CD4-positive, alpha-beta T cell treated with Interleukin-2 at 100 ng/mL for 4 hours (primary cell): ENCODE measurements at regions not wholly inside any gene's neighbourhood (a gene's known extent, or its start where the extent isn't known, plus 50 kb on each side); places are given as distances from the start of the nearest gene placed in this dataset.
"Not testable (repeated sequence)": the region's sequence is repeated elsewhere in the genome, so short reads cannot be mapped to it uniquely, and the experiment has no call there.

Experiments
- DNase-seq: peaks from one replicate; pipeline ENCODE4 v3.0.0-alpha.2; 2020; ENCODE audit warnings: low spot score

- no peak for DNase-seq
Observed at GRCh38 chr19:28359431-28360414, 853.2 kb downstream of the UQCRFS1 start.

DNA sequence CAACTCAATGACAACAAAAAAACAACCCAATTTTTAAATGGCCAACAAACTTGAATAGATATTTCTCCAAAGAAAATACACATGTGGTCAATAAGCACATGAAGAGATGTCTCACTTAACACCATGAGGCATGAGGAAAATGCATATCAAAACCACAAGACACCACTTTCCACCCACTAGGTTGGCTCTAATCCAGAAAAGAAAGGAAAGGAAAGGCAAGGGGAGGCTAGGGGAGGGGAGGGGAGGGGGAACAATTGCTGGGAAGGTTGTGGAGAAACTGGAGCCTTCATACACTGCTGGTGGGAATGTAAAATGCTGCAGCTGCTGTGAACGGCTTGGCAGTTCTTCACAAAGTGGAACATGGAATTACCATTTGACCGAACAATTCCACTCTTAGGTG, 854.3 kb downstream of the UQCRFS1 start:
- no peak for DNase-seq

DNA sequence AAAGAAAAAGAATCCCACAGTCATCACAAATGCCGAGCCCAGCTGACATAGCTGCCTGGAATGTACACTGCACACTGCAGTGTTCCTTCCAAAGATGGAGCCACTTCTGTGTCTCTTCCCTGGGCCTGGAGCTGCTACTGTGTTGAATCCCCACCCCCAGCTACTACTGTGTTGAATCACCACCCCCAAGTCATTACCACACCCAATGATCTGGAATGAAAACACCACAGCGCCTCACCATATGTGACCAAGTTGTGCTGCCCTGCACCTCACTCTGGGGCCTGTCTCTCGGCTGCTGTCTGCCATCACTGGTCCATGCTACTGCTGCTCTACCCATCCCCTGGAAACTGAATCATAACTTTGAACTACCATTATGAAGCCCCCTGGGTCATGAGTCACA, 861.2 kb downstream of the UQCRFS1 start:
- no peak for DNase-seq

DNA sequence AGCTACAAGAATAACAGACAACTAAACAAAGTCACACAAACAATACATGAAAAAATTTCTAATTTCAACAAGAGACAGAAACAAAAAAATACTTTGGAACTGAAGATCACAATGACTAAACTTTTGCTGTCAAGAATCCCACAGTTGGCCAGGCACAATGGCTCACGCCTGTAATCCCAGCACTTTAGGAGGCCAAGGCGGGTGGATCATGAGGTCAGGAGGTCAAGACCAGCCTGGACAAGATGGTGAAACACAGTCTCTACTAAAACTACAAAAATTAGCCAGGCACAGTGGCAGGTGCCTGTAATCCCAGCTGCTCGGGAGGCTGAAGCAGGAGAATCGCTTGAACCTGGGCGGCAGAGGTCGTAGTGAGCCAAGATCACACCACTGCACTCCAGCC, 861.6 kb downstream of the UQCRFS1 start:
- DNase-seq: not testable (repeated sequence)

DNA sequence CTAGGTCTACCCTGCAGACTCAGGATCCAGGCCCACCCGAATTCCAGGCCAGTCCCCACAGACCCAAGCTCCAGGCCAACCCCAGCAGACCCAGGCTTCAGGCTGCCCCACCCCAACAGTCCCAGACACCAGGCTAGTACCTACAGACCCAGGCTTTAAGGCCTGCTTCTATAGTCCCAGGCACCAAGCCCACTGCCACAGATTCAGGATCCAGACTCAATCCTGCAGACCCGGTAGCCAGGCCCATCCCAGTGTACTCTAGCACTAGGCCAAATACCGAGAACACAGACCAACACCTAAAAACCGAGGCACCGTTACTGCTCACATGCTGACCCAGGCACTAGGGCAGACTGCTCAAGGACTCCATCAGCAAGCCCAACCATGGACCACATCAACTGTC, 862.3 kb downstream of the UQCRFS1 start:
- no peak for DNase-seq

DNA sequence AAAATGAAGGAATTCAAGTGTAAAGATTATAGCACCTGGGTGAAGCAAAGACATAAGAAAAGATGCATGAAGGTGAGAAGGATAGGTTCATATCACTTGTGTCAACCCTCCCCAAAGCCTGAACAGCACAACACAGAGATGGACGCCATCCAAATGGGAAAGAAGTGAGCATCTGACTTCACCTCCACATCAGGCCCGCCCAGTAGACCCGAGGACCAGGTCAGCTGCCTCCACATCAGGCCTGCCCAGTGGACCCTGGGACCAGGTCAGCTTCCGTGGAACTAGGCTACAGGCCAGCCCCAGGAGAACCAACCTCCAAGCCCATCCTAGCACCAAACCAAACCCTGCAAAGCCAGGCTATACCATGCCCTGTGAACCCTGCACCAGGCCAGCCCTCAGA, 862.9 kb downstream of the UQCRFS1 start:
- no peak for DNase-seq

- DNase-seq: no peak
Observed at GRCh38 chr19:28349604-28350003, 863.3 kb downstream of the UQCRFS1 start.

- DNase-seq: no peak
Observed at GRCh38 chr19:28345811-28346210, 867.1 kb downstream of the UQCRFS1 start.

- DNase-seq: no peak
Observed at GRCh38 chr19:28341810-28342350, 871.1 kb downstream of the UQCRFS1 start.

DNA sequence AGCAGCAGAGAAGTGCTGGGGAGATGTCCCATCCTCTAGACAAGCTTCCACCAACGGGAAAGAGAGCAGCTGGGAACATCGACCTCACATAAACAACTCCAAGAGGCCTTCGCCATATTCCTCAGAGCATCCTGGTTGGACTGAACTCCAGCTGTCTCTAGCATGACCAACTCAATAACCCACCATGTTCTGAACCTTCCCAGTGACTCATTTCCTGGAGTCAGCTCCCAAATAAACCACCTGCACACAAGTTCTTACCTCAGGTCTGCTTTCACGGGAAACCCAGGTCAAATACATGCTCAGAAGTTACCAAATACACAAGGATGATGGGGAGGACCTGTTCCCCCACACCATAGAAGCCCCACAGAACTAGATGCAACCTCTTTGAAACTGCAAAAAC, 878.5 kb downstream of the UQCRFS1 start:
- no peak for DNase-seq

DNA sequence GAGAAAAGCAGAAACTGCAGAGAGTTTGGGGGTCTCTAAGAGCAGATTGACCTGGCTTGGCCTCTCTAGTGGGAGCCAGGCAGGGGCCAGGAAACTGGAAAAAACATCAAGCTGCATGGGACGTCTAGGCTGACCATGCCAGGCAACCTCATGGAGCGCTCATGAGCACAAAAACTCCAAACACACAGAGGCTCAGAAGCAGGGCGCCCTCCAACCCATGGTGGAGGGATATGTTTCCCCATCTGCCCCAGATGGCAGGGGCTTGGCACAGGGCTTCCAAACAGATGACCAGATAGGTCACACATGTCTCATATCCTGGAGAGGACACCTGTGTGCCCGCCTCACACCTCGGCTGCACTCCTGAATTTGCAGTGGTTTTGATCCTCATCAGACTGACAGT, 879.0 kb downstream of the UQCRFS1 start:
- DNase-seq: no peak

GRCh38 chr19:28332886-28333285, 880.1 kb downstream of the UQCRFS1 start:
- DNase-seq: no peak

DNA sequence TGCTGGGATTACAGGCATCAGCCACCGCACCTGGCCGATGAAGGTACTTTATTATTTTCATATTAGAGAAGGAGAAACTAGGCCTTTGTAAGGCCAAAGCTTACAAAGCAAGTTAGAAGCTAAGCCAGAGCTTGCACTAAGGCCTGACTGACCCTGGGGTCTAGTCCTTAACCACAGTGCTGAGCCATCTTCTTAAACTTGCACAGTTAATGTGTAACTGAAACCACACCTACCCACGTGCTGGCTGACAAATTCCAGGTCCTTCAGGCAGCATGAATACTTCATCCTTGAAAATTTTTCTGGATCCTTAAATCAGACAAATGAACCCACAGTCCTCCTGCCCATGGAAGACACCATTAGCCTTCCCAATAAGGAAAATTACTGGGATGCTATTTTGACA, 880.6 kb downstream of the UQCRFS1 start:
- no peak for DNase-seq

DNA sequence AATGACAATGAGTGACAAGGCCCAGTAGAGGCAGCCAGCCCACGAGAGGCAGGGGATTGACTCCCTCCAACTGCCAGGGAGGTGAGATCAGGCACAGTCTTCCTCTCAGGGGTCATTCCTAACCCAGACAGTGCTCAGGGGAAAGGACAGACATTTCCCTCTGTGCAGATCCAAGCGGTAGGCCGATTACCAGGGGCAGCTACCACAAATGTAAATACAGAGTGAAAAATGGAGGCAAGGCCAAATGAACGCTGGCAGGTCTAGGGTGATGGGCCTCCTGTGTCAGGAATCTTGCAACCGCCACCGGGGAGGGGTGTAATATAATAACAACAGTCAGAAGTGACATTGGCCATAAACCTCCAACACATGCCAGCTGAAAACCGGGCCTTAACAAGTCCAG, 881.4 kb downstream of the UQCRFS1 start:
- DNase-seq: no peak

GRCh38 chr19:28330831-28331230, 882.1 kb downstream of the UQCRFS1 start:
- DNase-seq: no peak

- DNase-seq: no peak
Observed at GRCh38 chr19:28329429-28329828, 883.5 kb downstream of the UQCRFS1 start.

DNA sequence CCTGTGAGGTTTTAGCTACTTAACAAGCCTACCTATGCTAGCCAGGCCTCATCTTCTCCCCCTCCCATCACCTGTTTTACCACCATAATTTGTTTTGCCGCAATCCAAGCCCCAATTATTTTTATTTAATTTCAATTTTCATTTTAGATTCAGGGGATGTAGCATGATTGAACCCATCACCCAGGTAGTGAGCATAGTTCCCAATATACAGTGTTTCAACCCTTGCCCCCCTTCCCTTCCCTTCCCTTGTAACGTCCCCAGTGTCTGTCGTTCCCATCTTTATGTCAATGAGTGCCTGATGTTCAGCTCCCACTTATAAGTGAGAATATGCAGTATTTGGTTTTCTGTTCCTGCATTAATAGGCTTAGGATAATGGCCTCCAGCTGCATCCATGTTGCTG, 885.0 kb downstream of the UQCRFS1 start:
- no peak for DNase-seq

DNA sequence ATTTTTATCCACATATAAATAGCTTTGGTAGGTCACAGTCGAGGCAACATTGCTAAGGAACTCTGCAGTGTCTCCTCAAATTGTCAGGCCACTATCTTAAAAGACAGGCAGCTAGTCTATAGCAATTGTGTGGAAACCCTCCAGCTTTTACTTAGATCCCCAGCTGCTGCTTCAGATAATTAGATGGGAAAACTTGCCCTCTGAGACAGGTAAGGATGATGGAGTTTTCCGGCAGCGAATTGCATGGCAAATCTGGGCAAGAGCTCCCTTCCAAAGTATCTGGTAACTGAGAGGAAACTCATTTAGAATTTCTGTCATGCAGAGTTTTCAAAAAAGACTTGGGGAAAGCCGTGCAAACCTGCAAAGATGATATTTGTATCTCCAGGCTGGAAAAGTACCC, 886.2 kb downstream of the UQCRFS1 start:
- DNase-seq: no peak

DNA sequence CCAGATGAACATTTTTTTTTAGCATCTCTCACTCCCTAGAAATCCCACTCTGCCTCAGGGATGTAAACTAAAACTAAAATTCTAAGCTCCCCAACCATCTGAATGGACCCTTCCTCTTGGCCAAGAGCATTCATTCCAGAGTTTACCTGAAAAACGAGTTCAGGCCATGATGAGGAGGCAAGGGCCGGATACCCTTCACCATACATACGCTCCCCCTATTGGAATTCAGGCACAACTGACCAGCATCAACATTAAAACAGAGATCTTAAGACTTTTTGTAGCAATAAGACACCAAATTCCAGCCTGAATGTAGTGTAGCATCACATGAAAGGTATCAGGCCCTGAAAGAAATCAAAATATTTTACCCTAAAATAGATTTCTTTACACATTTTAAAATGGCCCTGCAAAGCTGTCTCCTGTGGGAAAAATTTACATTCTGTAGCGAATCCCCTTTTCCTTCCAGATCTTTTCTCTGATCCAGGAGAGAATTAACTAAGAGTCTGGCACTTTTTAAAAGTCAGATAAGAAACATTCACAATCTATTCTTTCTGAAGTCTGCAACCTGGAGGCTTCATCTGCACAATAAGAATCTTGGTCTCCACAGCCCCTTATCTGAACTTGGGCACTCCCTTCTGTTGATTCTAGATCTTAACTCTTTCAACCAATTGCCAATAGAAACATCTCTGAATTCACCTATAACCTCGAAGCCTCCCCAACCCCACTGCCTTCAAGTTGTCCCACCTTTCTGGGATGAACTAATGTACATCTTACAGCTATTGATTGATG, 888.5 kb downstream of the UQCRFS1 start:
- DNase-seq: no peak

GRCh38 chr19:28322945-28323344, 890.0 kb downstream of the UQCRFS1 start:
- DNase-seq: no peak

- no peak for DNase-seq
Observed at GRCh38 chr19:28322491-28322890, 890.5 kb downstream of the UQCRFS1 start.

DNA sequence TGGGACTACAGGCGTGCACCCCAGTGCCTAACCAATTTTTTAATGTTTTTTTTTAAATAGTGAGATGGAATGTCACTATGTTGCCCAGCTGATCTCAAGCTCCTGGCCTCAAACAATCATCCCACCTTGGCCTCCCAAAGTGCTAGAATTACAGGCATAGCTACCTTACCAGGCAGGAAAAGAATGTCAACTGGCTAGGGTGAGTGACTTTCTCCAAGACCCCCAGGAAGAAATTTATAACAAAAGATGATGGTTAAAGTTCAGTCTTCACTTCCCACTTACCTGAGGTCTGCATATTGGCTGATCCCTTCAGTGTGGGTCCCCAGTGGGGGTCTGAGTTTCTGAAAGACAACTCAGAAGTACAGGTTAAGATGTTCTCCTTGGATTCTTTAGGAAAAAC, 893.0 kb downstream of the UQCRFS1 start:
- no peak for DNase-seq

- no peak for DNase-seq
Observed at GRCh38 chr19:28319227-28319626, 893.7 kb downstream of the UQCRFS1 start.
